Endothelial cell of umbilical vein (primary cell): ENCODE measurements at regions not wholly inside any gene's neighbourhood (a gene's known extent, or its start where the extent isn't known, plus 50 kb on each side); places are given as distances from the start of the nearest gene placed in this dataset.
A peak's percentile ranks its signal among the peaks of the same experiment; 100 is the strongest.

Source experiments
- CTCF ChIP-seq, 2 donors: IDR thresholded peaks; 1 replicate in 1 of 2; 2 replicates in 1 of 2; pipeline ENCODE4 v1.5.1; 2011; ENCODE audit warnings: low read length in 2 of 2, mild to moderate bottlenecking in 2 of 2, moderate library complexity in 2 of 2, control low read depth in 1 of 2, inconsistent platforms in 1 of 2, low read depth in 1 of 2; ENCODE audit not compliant: insufficient read depth in 1 of 2; ENCODE audit errors: extremely low read depth in 1 of 2
- EZH2 ChIP-seq: IDR thresholded peaks from 2 replicates; pipeline ENCODE4 v1.6.1; 2012; ENCODE audit warnings: borderline replicate concordance, low read depth, mild to moderate bottlenecking, moderate library complexity, low read length, inconsistent platforms; ENCODE audit not compliant: severe bottlenecking
- FOS ChIP-seq: IDR thresholded peaks from 2 replicates; pipeline ENCODE4 v1.6.1; 2011; ENCODE audit warnings: mild to moderate bottlenecking, low read length, moderate library complexity, borderline replicate concordance; ENCODE audit not compliant: insufficient read depth
- JUN ChIP-seq: IDR thresholded peaks from 2 replicates; pipeline ENCODE4 v1.6.1; 2011; ENCODE audit warnings: borderline replicate concordance, low read depth; ENCODE audit not compliant: insufficient read length, insufficient read depth
- MYC ChIP-seq: IDR thresholded peaks from one replicate; pipeline ENCODE4 v1.6.1; 2011; ENCODE audit warnings: mild to moderate bottlenecking, low read depth, low read length
- POLR2A ChIP-seq: IDR thresholded peaks from 2 replicates; pipeline ENCODE4 v1.6.1; 2012; ENCODE audit warnings: low read depth, mild to moderate bottlenecking, control low read depth, low read length
- POLR2AphosphoS5 ChIP-seq: IDR thresholded peaks from 2 replicates; pipeline ENCODE4 v1.6.1; 2012; ENCODE audit warnings: low read depth, mild to moderate bottlenecking, control low read depth, low read length, moderate library complexity; ENCODE audit not compliant: insufficient read depth
- TF ChIP-seq, protein P1 (sequence below): IDR thresholded peaks from 2 replicates; pipeline ENCODE4 v1.6.1; 2011; ENCODE audit not compliant: insufficient read depth, insufficient read length

- TF ChIP-seq EZH2 (no peak), POLR2AphosphoS5 (peak; percentile 45), POLR2A (no peak), CTCF (IDR thresholded peaks at IDR 0.05; ENCODE audit: extremely low read depth in 1 of 2, insufficient read depth in 1 of 2, low read depth in 1 of 2, low read length in 2 of 2) (no peak), FOS (peak; percentile 21), JUN (no peak), MYC (no peak)
- TF ChIP-seq, protein P1, sequence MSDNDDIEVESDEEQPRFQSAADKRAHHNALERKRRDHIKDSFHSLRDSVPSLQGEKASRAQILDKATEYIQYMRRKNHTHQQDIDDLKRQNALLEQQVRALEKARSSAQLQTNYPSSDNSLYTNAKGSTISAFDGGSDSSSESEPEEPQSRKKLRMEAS = no peak
These were observed 115.8 kb downstream of the NAA11 start for GRCh38 chr4:79209822-79210635.
